Stimulated activated CD4-positive, alpha-beta T cell treated with anti-CD3 and anti-CD28 coated beads, Interleukin-2, amount 100 ng/mL, for 48 hours (primary cell): ENCODE measurements at regions not wholly inside any gene's neighbourhood (a gene's known extent, or its start where the extent isn't known, plus 50 kb on each side); places are given as distances from the start of the nearest gene placed in this dataset.

Source experiments
- DNase-seq, 2 donors: peaks; one replicate each; pipeline ENCODE4 v3.0.0-alpha.2; 2020

GRCh38 chr3:34200576-34200975 is 402.1 kb downstream of the PDCD6IP start:
- no peak for DNase-seq

- no peak for DNase-seq
Measured at GRCh38 chr3:34202975-34203374, 404.5 kb downstream of the PDCD6IP start.

- DNase-seq, result no peak
Measured at GRCh38 chr3:34203386-34203785, 405.0 kb downstream of the PDCD6IP start.

- no peak for DNase-seq
Measured at GRCh38 chr3:34207002-34207401, 408.6 kb downstream of the PDCD6IP start.

- no peak for DNase-seq
Measured at GRCh38 chr3:34207806-34208205, 409.4 kb downstream of the PDCD6IP start.

GRCh38 chr3:34212175-34212574 is 413.7 kb downstream of the PDCD6IP start:
- DNase-seq, result no peak

- no peak for DNase-seq
Measured at GRCh38 chr3:34212656-34213055, 414.2 kb downstream of the PDCD6IP start.

GRCh38 chr3:34213478-34213877 is 415.0 kb downstream of the PDCD6IP start:
- no peak for DNase-seq

- DNase-seq, result no peak
Measured at GRCh38 chr3:34216711-34217335, 418.4 kb downstream of the PDCD6IP start.

GRCh38 chr3:34218706-34219385 is 420.4 kb downstream of the PDCD6IP start:
- DNase-seq, result no peak

GRCh38 chr3:34219556-34219955 is 421.1 kb downstream of the PDCD6IP start:
- DNase-seq, result no peak

GRCh38 chr3:34225821-34226366 is 427.5 kb downstream of the PDCD6IP start:
- DNase-seq, result no peak

- no peak for DNase-seq
Measured at GRCh38 chr3:34229876-34230275, 431.4 kb downstream of the PDCD6IP start.

GRCh38 chr3:34235096-34235495 is 436.7 kb downstream of the PDCD6IP start:
- DNase-seq, result no peak

- no peak for DNase-seq
Measured at GRCh38 chr3:34237946-34238345, 439.5 kb downstream of the PDCD6IP start.

GRCh38 chr3:34238407-34238806 is 440.0 kb downstream of the PDCD6IP start:
- DNase-seq, result no peak

- no peak for DNase-seq
Measured at GRCh38 chr3:34239287-34239686, 440.9 kb downstream of the PDCD6IP start.

GRCh38 chr3:34239875-34240274 is 441.4 kb downstream of the PDCD6IP start:
- no peak for DNase-seq

- DNase-seq, result no peak
Measured at GRCh38 chr3:34247401-34247800, 449.0 kb downstream of the PDCD6IP start.

- no peak for DNase-seq
Measured at GRCh38 chr3:34248352-34248751, 449.9 kb downstream of the PDCD6IP start.

GRCh38 chr3:34254285-34254684 is 455.9 kb downstream of the PDCD6IP start:
- no peak for DNase-seq

GRCh38 chr3:34256021-34256420 is 457.6 kb downstream of the PDCD6IP start:
- no peak for DNase-seq

GRCh38 chr3:34256791-34257190 is 458.4 kb downstream of the PDCD6IP start:
- no peak for DNase-seq

GRCh38 chr3:34258271-34258998 is 460.0 kb downstream of the PDCD6IP start:
- DNase-seq, result no peak
